GM18520 (cell line): ENCODE measurements at regions not wholly inside any gene's neighbourhood (a gene's known extent, or its start where the extent isn't known, plus 50 kb on each side); places are given as distances from the start of the nearest gene placed in this dataset.
"Not testable (repeated sequence)": the region's sequence is repeated elsewhere in the genome, so short reads cannot be mapped to it uniquely, and the experiment has no call there.

Experiments used
- ATAC-seq: cut with Tn5 transposase; IDR thresholded peaks from one replicate; pipeline ENCODE4 v1.9.1; 2021; ENCODE audit not compliant: unreplicated experiment

GRCh38 chr16:26578748-26579147 is 488.0 kb upstream of the C16orf82 start:
- ATAC-seq, result no peak

- no peak for ATAC-seq
Measured at GRCh38 chr16:26583803-26584202, 482.9 kb upstream of the C16orf82 start.

DNA sequence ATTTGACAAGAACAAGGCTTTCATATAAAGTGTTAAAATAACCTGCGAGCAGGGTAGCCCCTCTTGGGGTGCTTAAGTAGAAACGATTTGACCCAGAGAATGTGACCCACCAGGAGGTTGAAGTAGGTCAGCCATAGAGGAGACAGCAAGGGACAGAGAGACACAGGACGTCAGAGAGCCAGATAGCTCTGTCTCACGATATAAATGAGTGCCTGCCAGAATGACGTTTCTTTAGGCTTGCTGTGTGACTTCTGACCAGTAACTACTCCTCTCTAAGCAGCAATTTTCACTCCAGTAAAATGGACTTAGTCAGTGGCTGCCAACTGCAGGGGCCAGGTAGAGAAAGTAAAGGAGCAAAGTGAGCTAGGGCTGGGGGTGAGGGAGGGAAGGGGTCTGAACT is 473.0 kb upstream of the C16orf82 start:
- ATAC-seq, result no peak

DNA sequence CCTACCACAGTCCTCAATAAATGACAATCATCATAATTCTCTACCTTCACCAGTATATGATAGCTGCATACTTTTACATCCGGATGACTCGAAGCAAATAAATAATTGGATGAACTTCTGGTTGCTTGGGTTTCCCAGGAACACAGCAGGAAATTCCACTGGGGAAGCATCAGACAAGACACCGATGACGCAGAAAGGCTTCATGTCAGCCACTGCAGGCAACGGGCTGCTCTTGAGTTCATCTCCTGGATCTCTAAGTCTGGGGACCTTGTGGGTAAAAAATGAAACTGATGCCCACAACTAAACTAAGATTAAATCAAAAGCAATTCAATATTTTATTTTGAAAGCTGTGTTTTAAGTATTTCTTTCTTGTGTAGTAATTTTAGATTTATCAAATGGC is 472.1 kb upstream of the C16orf82 start:
- no peak for ATAC-seq

- no peak for ATAC-seq
Measured at GRCh38 chr16:26595199-26595598, 471.5 kb upstream of the C16orf82 start.

GRCh38 chr16:26596033-26596432 is 470.7 kb upstream of the C16orf82 start:
- not testable (repeated sequence) for ATAC-seq

DNA sequence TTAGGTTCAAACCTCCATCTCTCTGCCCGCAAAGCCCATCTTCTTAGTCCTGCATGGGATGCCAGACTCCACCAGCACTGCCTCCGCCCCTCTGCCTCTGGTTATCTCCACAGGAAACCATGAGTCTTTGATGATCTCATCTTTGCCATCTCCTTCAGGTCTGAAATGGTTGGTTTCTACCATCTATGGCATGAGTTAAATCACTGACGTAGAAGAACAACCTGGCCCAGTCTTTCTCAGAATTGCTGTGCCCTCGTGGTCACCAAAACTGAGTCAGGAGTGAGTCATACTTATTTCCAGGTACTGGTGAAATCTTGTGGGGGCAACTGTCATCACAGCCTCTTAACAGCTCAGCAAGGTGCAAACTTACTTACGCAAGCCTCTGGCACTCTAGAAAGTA is 468.7 kb upstream of the C16orf82 start:
- ATAC-seq, result peak; percentile 51

DNA sequence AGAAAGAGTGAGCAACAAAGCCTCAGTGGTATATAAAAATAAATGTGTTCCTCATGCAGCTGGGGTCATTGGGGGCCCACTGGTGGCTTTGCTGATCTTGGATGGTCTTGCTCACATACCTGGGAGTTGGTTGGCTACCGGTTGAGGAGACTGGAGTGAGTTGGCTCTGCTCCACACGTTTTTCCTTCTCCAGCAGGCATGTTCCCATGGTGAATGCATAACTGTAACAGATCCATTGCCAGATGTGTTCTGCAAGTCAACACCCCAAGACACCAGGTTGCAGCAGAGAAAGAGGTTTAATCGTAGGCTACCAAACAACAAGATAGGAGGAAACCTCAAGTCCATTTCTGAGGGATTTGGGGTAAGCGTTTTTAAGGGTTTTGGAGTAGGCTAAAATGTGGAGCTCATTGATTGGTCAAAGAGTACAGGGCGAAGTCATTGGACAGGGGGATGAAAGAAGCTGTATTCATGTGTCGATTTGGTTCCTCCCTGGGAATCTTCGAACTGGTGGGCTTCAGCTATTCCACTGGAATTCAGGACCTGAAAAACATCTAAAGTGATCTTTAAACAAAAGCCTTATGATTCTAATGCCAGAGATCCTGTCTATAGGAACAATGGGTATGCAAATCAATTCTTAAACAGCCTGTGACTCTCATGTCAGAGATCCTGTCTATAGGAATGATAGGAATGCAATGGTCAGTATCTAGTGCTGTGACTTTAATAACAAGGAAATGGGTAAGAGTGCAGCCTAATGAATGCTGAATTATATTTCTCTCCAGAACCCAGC is 467.5 kb upstream of the C16orf82 start:
- ATAC-seq, result no peak

GRCh38 chr16:26599785-26600104 is 467.0 kb upstream of the C16orf82 start:
- no peak for ATAC-seq

DNA sequence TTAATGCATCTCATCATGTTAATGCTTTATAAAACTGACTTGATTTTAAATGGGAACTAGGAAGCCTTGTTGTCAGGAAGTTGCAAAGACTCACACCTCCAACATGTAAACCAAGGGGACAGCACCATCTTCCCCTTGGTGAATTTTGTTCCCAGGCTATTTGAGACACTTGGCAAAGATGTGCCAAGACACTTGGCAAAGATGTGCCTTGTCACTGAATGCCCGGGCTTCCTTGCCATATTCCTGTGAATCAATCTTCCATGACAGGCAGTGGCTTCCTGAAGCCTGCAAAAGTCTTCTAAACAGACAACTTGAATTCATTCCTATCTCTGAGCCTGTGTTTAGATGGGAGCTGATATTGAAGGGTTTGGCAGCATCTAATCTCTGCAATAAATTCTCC is 465.4 kb upstream of the C16orf82 start:
- no peak for ATAC-seq

- no peak for ATAC-seq
Measured at GRCh38 chr16:26605626-26606271, 461.0 kb upstream of the C16orf82 start.

- ATAC-seq, result no peak
Measured at GRCh38 chr16:26606381-26607150, 460.2 kb upstream of the C16orf82 start.

GRCh38 chr16:26614237-26614841 is 452.4 kb upstream of the C16orf82 start:
- no peak for ATAC-seq

DNA sequence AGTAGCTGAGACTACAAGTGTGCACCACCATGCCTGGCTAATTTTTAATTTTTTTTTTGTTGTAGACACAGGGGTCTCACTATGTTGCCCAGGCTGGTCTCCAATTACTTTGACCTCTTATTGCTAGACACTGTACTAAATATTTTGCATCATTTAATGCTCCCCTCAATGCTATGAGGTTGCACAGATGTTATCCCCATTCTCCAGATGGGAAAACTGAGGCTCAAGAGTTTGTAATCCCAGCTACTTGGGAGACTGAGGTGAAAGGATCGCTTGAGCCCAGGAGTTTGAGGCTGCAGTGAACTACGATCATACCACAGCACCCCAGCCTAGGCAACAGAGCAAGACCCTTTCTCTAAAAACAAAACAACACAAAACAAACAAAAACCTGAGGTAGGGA is 443.3 kb upstream of the C16orf82 start:
- ATAC-seq, result no peak

GRCh38 chr16:26627958-26628357 is 438.8 kb upstream of the C16orf82 start:
- ATAC-seq, result no peak

DNA sequence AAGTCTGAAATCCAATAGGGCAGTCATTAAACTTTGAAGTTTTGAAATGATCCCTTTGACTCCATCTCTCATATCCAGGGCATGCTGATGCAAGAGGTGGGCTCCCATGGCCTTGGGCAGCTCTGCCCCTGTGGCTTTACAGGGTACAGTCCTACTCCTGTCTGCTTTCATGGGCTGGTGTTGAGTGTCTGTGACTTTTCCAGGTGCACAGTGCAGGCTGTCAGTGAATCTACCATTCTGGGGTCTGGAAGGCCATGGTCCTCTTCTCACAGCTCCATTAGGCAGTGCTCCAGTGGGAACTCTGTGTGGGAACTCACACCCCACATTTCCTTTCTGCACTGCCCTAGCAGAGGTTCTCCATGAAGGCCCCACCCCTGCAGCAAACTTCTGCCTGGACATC is 435.4 kb upstream of the C16orf82 start:
- ATAC-seq, result not testable (repeated sequence)

GRCh38 chr16:26642047-26642664 is 424.6 kb upstream of the C16orf82 start:
- no peak for ATAC-seq

DNA sequence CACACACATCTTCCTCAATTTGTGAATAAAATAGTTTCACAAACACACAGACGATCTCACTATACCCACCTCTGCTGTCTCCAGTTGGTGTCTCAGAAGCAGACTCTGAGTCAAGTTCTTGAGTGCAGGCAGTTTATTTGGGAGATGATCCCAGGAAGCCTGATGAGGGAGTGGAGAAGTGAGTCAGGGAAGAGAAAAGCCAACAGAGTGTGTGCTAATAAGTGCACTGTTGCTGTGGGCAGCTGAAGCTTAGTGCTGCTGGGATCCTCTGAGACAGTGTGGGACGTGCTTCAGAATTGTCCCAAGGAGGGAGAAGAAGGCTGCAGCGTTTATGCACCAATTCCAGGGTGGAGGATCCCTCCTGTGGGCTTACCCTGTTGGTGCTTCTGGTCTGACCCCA is 423.2 kb upstream of the C16orf82 start:
- ATAC-seq, result no peak

- ATAC-seq, result no peak
Measured at GRCh38 chr16:26644912-26645543, 421.7 kb upstream of the C16orf82 start.

GRCh38 chr16:26645614-26646013 is 421.1 kb upstream of the C16orf82 start:
- no peak for ATAC-seq

DNA sequence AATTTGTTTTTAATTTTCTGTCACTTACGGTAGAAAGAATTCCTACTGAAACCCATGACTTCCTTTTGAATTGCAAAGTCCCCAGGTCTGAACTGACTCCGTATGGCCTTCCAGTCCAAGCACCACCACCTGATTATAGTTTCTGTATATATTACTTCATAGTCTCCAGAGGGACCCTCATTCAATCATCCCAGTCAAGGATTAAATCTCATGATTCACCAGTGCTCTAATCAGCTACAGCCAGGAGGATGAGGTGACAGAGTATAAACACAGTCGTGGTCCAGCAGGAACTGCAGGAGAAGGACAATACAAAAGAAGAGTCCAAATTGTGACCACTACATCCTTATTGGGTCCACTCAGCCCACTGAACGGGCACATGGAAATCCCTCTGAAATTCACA is 418.9 kb upstream of the C16orf82 start:
- ATAC-seq, result no peak
